CD4-positive, alpha-beta T cell (primary cell): ENCODE measurements at regions not wholly inside any gene's neighbourhood (a gene's known extent, or its start where the extent isn't known, plus 50 kb on each side); places are given as distances from the start of the nearest gene placed in this dataset. TPM values are rescaled to one million over a fixed set of nuclear protein-coding genes. Genes with fewer than 3 reads are reported as not detected.
"Not testable (repeated sequence)": the region's sequence is repeated elsewhere in the genome, so short reads cannot be mapped to it uniquely, and the experiment has no call there.

Experiments
- ATAC-seq: fragments of 200-7000 bp; cut with Tn5 transposase; one replicate; pipeline ENCODE4 v1.10.0; 2022; ENCODE audit warnings: mild to moderate bottlenecking; ENCODE audit not compliant: poor library complexity
- CTCF ChIA-PET: fragments of 350-600 bp; sonication (Branson Sonifier 250); formaldehyde crosslinking; loops from one replicate; lab custom pipeline; 2021; ENCODE audit warnings: antibody characterized with exemption, inconsistent platforms; lab: Charles Lee
- POLR2A ChIA-PET: fragments of 350-600 bp; sonication (Branson Sonifier 250); formaldehyde crosslinking; loops from one replicate; lab custom pipeline; 2021; ENCODE audit warnings: antibody characterized with exemption, inconsistent platforms; lab: Charles Lee
- DNase-seq, 14 experiments: peaks; one replicate each; pipeline ENCODE4 v3.0.0-alpha.2; 2013 to 2020; ENCODE audit warnings: mixed read lengths in 2 of 14
- H3K27ac ChIP-seq, 2 donors: one replicate each; pipeline versions ENCODE4 v1.5.1 to v1.7.0; 2013; ENCODE audit warnings: low read length in 2 of 2, low read depth in 1 of 2, mild to moderate bottlenecking in 1 of 2
- H3K27me3 ChIP-seq, 2 experiments: 1 replicate in 1 of 2; 2 replicates in 1 of 2; pipeline versions ENCODE4 v1.6.1 to v1.7.0; 2013; ENCODE audit warnings: low read length in 2 of 2, control low read depth in 1 of 2, mild to moderate bottlenecking in 1 of 2, moderate library complexity in 1 of 2; ENCODE audit not compliant: insufficient read depth in 2 of 2, control insufficient read depth in 1 of 2
- H3K36me3 ChIP-seq: one replicate; pipeline ENCODE4 v1.6.1; 2013; ENCODE audit warnings: low read length, control low read depth; ENCODE audit not compliant: insufficient read depth
- H3K4me1 ChIP-seq: one replicate; pipeline ENCODE4 v1.6.1; 2013; ENCODE audit warnings: low read length, control low read depth; ENCODE audit not compliant: insufficient read depth
- H3K4me3 ChIP-seq: one replicate; pipeline ENCODE4 v1.5.1; 2013; ENCODE audit warnings: mild to moderate bottlenecking, low read length, moderate library complexity
- H3K9me3 ChIP-seq, 2 experiments: 1 replicate in 1 of 2; 2 replicates in 1 of 2; pipeline versions ENCODE4 v1.6.1 to v1.7.0; 2013; ENCODE audit warnings: low read length in 2 of 2, mild to moderate bottlenecking in 2 of 2, control low read depth in 1 of 2, moderate library complexity in 1 of 2; ENCODE audit not compliant: control insufficient read depth in 1 of 2, insufficient read depth in 1 of 2
- H3K27ac Mint-ChIP-seq: one replicate; pipeline ENCODE4 v1.8.0; 2020; ENCODE audit warnings: mixed read lengths
- H3K27me3 Mint-ChIP-seq: one replicate; pipeline ENCODE4 v1.8.0; 2021; ENCODE audit warnings: mixed read lengths
- H3K36me3 Mint-ChIP-seq: one replicate; pipeline ENCODE4 v1.8.0; 2021; ENCODE audit warnings: low read depth, mixed read lengths
- H3K4me1 Mint-ChIP-seq: one replicate; pipeline ENCODE4 v1.8.0; 2021; ENCODE audit warnings: low read depth, mixed read lengths
- H3K4me3 Mint-ChIP-seq: one replicate; pipeline ENCODE4 v1.8.0; 2020; ENCODE audit warnings: mild to moderate bottlenecking, mixed read lengths
- H3K9me3 Mint-ChIP-seq: one replicate; pipeline ENCODE4 v1.8.0; 2020; ENCODE audit warnings: mixed read lengths
- intact Hi-C, 2 experiments: fragments of 100-400 bp; cut with DNase I in 1 of 2; cut with micrococcal nuclease in 1 of 2; formaldehyde crosslinking; loops; one replicate each; pipeline versions ENCODE4 v1.15.1 to v1.9.0; 2023 to 2025; cut with DNase I, micrococcal nuclease
- microRNA-seq: library from miRNA; unstranded; fragments of <30 nt; microRNA quantifications from one replicate; pipeline ENCODE4 v1.2.0, GENCODE V29; 2021; ENCODE audit warnings: borderline microRNAs expressed, borderline replicate concordance

DNA sequence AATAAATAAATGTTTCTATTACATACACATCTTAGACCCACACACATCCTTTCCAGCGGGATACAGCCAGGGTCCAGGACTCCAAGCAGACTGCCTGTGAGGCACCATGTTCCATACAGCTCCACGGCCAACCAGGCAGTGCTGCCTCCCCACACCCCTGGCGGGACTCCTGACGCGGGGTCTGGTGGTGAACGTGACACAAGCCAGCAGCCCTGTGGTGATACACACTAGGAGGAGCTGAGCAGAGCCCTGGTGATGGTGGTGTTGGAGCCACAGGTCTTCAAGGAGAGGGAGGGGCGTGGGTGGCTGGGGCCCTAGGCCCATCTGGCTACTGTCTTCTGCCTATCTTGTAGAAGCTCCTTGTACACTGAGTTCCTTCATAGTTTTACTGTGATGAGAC lies 53.1 kb upstream of the LPCAT1 start:
- POLR2A ChIA-PET, H3K27ac Mint-ChIP-seq, H3K27ac ChIP-seq, H3K4me3 Mint-ChIP-seq, H3K4me1 Mint-ChIP-seq, H3K27me3 Mint-ChIP-seq, H3K36me3 ChIP-seq, DNase-seq, H3K9me3 Mint-ChIP-seq, intact Hi-C loops, H3K9me3 ChIP-seq, H3K27me3 ChIP-seq, ATAC-seq, H3K4me3 ChIP-seq, H3K4me1 ChIP-seq, CTCF ChIA-PET: not testable (repeated sequence)
- H3K36me3 Mint-ChIP-seq, result peaks cover 37% of the 10 kb centered on the region

DNA sequence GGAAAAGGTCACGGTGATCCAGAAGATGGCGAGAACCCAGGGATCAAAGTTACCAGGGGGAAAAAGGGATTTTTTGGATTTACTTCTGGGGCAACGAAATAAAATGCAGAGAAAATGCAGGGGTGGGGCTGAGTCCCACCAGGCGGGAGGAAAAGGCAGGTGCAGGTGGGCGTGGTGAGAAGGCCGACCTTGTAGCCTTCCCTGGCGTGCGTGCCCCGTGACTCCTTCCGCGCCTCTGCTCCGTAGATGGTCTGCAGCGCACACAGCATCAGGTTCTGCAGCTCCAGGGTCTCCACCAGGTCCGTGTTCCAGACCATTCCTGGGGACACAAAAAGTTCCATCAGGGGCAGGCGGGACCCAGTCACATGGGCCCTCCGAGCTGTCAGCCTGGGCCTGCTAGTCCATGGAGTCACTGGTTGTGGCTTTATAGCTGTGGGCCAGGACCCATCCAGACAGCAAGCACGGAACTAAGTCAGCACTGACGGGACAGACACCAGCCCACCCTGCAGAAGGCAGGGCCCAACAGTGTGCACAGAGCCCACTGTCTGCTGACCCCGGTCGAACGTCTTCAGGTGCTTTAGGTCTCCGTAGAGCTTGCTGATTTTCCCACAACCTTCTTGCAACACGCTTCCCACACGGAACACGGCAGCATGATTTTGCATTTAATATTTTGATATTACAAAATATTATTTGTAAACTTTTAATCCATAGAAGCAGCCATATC lies 52.4 kb upstream of the LPCAT1 start:
- H3K27ac Mint-ChIP-seq, H3K4me3 Mint-ChIP-seq, ATAC-seq, intact Hi-C loops, POLR2A ChIA-PET, CTCF ChIA-PET, H3K4me3 ChIP-seq, DNase-seq, H3K27ac ChIP-seq, H3K36me3 ChIP-seq, H3K27me3 ChIP-seq, H3K9me3 Mint-ChIP-seq, H3K27me3 Mint-ChIP-seq, H3K4me1 Mint-ChIP-seq, H3K4me1 ChIP-seq, H3K9me3 ChIP-seq: not testable (repeated sequence)
- peaks cover 37% of the 10 kb centered on the region for H3K36me3 Mint-ChIP-seq

DNA sequence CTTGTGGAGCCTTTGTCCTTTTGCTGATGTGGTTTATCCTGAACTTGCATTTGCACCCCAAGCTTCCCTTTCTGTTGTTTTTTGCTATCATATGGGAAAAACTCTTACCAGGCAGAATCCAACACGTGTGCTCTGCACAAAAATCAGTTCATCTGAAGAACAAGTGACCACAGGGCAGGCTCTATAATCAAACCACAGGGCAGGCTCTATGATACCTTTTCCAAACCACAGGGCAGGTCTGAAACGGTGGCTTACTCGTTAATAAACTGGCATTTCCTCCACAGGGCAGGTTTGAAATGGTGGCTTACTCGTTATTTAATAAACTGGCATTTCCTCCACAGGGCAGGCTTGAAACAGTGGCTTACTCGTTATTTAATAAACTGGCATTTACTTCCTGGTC lies 51.7 kb upstream of the LPCAT1 start:
- H3K4me1 ChIP-seq, H3K27ac Mint-ChIP-seq, H3K36me3 ChIP-seq, H3K27me3 Mint-ChIP-seq, H3K4me3 ChIP-seq, H3K9me3 ChIP-seq, H3K27me3 ChIP-seq, H3K9me3 Mint-ChIP-seq, POLR2A ChIA-PET, H3K27ac ChIP-seq, H3K4me3 Mint-ChIP-seq, DNase-seq, intact Hi-C loops, ATAC-seq, H3K4me1 Mint-ChIP-seq, CTCF ChIA-PET: not testable (repeated sequence)
- peaks cover 37% of the 10 kb centered on the region for H3K36me3 Mint-ChIP-seq

DNA sequence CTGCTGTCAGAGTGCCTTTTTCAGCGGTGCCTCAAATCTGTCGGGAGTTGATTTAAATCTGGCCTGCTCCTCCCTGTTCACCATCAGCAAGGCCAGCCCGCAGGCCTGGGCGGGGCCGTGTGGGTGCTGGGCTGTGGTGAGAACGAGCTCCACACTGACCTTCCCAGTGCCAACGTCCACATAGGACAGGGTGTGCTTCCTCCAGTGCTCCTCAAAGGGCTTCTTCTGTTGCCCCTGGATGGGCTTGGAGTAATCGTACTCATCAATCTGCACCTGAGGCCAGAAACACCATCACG lies 50.2 kb upstream of the LPCAT1 start:
- H3K4me3 Mint-ChIP-seq, intact Hi-C loops, POLR2A ChIA-PET, H3K9me3 Mint-ChIP-seq, H3K4me3 ChIP-seq, H3K4me1 ChIP-seq, CTCF ChIA-PET, H3K36me3 ChIP-seq, H3K27ac ChIP-seq, H3K27ac Mint-ChIP-seq, H3K9me3 ChIP-seq, H3K4me1 Mint-ChIP-seq, H3K27me3 Mint-ChIP-seq, ATAC-seq, H3K27me3 ChIP-seq, DNase-seq: not testable (repeated sequence)
- H3K36me3 Mint-ChIP-seq, result peaks cover 36% of the 10 kb centered on the region

DNA sequence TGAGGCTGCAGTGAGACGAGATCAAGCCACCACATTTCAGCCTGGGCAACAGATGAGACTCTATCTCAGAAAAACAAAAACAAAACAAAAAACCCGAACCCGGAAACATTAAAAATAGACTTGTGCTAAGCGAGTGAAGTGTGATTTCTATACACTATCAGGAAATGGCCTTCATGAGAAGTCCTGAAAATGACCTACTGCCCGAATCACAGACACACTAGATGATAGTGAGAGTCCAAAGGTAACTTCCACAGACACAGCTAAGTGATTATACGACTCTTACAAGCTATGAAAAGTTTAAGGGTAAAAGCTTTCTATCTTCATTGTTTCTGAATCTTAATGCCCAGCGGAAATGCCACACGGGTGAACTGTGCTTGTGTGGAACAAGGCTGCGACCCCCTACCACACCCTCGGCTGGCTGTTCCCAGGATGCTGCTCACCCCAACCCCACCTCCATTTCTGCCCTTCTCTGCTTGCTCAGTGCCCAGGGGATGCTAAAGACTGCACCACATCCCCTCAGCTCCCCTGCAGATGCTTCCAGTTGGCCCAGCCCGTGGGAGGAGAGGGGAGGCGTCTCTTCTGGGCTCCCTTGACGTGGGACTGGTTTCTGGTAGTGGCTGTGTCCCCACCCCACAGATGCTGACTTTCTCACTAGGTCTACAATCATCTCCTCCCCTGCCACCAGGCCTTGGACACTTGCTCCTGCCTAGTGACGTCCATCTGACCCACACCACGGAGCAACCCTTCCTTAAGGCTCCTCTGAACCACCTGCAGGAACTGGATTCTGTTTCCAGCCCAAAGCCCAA lies 49.7 kb upstream of the LPCAT1 start:
- H3K4me3 ChIP-seq, H3K27me3 Mint-ChIP-seq, H3K9me3 Mint-ChIP-seq, intact Hi-C loops, H3K4me3 Mint-ChIP-seq, H3K4me1 Mint-ChIP-seq, H3K4me1 ChIP-seq, CTCF ChIA-PET, POLR2A ChIA-PET, DNase-seq, ATAC-seq, H3K27ac ChIP-seq, H3K27ac Mint-ChIP-seq, H3K27me3 ChIP-seq, H3K36me3 ChIP-seq, H3K9me3 ChIP-seq: not testable (repeated sequence)
- H3K36me3 Mint-ChIP-seq, result peaks cover 31% of the 10 kb centered on the region

Small RNA genes lying in the stretch of these regions (microRNA-seq; reads per million reads assigned to microRNA genes)
- gene MIR4277, result not detected
